ENCODE measurements at regions not wholly inside any gene's neighbourhood (a gene's known extent, or its start where the extent isn't known, plus 50 kb on each side); places are given as distances from the start of the nearest gene placed in this dataset.
"Not testable (repeated sequence)": the region's sequence is repeated elsewhere in the genome, so short reads cannot be mapped to it uniquely, and the experiment has no call there.

DNA sequence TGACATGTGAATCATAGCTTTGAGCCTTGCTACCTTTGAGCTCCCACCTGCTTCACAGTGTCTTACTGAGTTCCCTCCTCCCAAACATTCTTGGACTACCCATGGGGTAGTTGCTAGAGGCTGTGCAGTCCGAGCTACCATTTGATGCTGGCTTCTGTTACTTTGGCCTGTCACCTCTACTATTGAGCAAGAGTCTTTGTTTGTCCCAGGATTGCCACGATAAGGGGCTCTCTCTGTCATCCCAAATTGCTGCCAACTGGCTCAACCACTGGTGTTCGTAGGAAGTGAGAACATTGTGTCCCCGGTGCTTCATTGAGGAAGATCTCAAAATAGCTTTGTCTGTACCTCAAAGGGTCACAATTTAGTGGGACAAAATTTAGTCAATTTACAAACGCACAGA is 59.1 kb upstream of the PAX8 start:
- DNase-seq, result no peak

DNA sequence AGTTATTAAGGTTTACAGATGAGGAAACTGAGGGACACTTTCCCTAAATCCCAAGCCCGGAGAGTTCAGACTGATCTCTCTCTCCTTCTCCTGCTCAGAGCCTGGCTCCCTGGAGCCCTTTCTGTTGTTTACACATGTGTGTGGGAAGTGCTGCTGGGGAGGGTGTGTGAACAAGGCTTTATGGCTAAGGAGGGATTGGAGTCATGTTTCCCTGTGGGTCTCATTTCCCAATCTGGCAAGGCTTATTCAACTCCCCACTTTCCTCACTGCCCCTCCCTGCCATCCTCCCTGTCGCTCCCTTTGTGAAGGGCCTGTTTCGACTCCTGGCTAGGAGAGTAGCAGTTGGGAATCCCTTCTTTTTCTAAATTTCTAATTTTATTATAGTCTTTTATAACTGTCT is 57.3 kb upstream of the PAX8 start:
- DNase-seq, result not testable (repeated sequence)

DNA sequence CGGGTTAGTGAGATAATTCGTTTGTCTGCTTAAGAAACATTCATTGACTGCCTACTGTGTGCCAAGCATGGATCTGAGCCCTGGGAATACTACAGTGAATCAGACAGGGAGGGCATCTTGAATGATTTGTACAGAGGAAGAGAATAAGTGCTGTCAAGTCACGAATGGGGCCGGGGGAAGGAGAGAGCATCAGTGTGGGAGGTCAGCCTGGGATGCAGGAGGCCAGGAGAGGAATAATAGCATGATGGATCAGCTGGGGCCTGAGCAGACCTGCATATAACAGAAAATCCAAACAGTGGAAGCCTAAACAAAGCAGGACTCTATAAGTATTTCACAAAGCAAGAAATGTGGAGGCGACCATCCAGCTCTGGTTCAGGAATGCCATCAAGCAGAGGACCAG is 55.4 kb upstream of the PAX8 start:
- DNase-seq, result no peak

DNA sequence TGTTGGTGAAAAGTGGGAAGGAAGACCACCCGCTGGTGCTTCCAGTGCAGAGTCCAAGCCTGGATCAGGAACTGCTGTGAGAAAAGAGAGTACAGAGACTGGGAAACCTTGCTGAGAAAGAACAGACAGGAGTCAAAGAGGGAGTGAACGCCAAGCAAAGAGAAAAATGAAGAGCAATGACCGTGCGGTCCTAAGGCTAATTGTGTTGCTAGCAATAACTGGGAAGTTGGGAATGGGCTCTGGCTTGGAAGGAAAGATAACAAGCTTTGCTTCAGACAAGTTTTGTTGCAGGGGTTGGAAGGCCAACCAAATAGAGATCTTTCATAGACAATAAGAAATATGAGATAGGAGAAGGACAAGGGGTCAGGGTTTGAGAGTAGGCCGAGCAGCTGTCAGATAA is 55.0 kb upstream of the PAX8 start:
- DNase-seq, result not testable (repeated sequence)

DNA sequence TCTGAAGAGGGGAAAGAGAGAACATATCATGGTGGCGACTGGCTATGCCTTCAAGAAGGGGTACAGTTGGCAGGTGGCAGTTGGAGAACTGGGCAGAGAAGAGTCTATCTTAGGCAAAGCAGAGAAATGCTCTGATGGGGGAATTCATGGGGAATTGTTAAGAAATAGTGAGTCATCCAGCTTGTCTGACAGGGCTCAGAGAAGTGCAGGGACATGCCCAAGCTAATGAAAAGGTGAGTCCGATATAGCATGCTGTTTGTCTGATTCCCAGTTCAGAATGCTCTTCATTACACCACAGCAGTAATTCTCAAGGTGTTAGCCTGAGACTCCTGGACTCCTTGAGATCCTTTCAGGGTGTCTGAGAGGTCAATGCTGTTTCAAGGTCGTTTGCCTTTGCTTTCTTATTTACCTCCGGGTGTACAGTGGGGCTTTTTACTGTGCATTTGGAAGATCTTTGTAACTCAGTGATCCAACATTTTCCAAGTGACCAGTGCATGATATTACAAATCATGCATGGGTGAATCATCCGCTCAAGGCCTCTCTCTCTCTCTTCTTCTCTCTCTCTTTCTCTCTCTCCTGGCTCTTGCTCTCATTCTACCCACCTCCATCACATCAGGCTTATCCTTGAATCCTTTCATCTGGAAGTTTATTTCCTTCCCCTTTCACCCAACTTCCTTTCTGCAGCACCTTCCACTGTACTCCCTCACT is 51.5 kb upstream of the PAX8 start:
- not testable (repeated sequence) for DNase-seq

DNA sequence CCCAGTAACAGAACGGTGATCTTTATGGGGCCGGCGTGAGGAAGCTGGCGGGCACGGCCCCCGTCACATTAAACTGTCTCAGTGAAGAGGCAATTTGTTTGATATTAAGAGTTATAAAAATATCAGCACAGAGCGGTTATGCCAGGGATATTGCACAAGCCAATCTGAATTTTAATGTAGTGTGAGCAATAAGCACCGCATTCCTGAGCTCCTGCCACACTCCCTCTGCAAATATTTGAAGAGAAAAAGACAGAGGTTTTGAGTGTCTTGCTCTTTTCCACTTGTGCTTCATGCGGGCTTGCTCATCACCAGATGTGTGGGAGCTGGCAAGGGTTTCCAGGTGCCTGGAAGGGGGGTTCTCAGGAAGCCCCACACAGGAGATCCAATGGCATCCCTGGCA is 50.3 kb upstream of the PAX8 start:
- not testable (repeated sequence) for DNase-seq

DNA sequence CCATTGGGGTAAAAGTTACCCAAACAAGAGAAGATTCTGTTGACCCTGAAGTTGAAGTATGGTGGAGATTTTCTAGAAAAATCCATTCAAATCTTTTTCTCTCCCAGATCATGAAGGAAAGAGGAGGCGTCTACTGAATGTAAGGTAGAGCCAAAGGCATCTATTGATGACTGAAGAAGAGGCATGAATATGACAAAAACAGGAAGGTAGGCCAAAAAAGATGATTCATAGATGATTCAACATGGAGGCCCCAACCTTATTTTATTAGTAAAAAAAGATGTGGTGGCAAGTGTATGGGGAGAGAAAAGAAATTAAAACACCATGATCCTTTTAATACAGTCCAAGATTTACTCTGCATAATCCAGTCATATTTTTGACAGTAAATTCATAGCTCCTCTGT is 49.9 kb upstream of the PAX8 start:
- DNase-seq, result not testable (repeated sequence)

Data from stimulated activated naive CD4-positive, alpha-beta T cell (primary cell).